ENCODE measurements at regions not wholly inside any gene's neighbourhood (a gene's known extent, or its start where the extent isn't known, plus 50 kb on each side); places are given as distances from the start of the nearest gene placed in this dataset.

DNA sequence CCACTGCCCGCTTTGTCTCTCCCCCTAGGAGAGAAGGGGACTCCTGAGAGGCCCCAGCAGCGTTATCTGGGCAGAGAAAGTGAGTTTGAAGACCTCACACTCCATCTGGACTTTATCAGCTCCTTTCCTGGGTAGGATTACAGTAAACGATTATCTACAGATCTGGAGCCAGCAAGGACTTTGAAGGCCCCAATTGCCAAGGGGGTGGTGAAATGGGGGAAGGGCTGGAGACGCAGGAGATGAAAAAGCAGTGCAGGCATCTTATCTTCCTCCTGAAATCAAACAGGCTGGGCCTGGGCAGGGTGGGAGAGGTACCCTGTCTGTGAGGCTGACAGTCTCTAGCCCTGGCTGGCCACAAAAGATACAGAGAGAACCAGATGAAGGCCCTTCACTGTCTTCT, 105.8 kb upstream of the MSX2 start:
- Histone ChIP-seq H3K9me3 (no peaks in the 10 kb centered on the region), H3K27me3 (peaks cover 0 to 5% (median 0%) of the 10 kb centered on the region in 3 donors), H3K27ac (no peak overlapping the region), H3K4me1 (no peaks in the 10 kb centered on the region), H3K4me3 (no peak overlapping the region), H3K36me3 (no peaks in the 10 kb centered on the region)
- intact Hi-C loops (cut with DNase I; ENCODE audit: low total_unique reads) = no loop called here
- TF ChIP-seq, protein P1, sequence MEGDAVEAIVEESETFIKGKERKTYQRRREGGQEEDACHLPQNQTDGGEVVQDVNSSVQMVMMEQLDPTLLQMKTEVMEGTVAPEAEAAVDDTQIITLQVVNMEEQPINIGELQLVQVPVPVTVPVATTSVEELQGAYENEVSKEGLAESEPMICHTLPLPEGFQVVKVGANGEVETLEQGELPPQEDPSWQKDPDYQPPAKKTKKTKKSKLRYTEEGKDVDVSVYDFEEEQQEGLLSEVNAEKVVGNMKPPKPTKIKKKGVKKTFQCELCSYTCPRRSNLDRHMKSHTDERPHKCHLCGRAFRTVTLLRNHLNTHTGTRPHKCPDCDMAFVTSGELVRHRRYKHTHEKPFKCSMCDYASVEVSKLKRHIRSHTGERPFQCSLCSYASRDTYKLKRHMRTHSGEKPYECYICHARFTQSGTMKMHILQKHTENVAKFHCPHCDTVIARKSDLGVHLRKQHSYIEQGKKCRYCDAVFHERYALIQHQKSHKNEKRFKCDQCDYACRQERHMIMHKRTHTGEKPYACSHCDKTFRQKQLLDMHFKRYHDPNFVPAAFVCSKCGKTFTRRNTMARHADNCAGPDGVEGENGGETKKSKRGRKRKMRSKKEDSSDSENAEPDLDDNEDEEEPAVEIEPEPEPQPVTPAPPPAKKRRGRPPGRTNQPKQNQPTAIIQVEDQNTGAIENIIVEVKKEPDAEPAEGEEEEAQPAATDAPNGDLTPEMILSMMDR (IDR thresholded peaks at IDR 0.05 in 4 of 5, conservative IDR thresholded peaks at IDR 0.05 in 1 of 5) = no peak
- TF ChIP-seq POLR2A (IDR thresholded peaks at IDR 0.05) = no peak
- in situ Hi-C loops (cut with MboI; ENCODE audit: low sequenced_read_pairs in 4 of 4) = no loop called here
- DNase-seq = no peak
- ATAC-seq = no peak

GRCh38 chr5:174622067-174622466, 102.3 kb upstream of the MSX2 start:
- TF ChIP-seq, protein P1 (IDR thresholded peaks at IDR 0.05 in 4 of 5, conservative IDR thresholded peaks at IDR 0.05 in 1 of 5) = no peak
- no peak for TF ChIP-seq POLR2A (IDR thresholded peaks at IDR 0.05)
- Histone ChIP-seq H3K4me1 (no peaks in the 10 kb centered on the region), H3K27ac (no peak overlapping the region), H3K4me3 (no peak overlapping the region), H3K36me3 (no peaks in the 10 kb centered on the region), H3K27me3 (peaks cover 0 to 1% (median 0%) of the 10 kb centered on the region in 3 donors), H3K9me3 (no peaks in the 10 kb centered on the region)
- ATAC-seq (no peak), DNase-seq (no peak)
- intact Hi-C loops (cut with DNase I; ENCODE audit: low total_unique reads) = no loop called here
- in situ Hi-C loops (cut with MboI; ENCODE audit: low sequenced_read_pairs in 4 of 4) = no loop called here

- intact Hi-C loops (cut with DNase I; ENCODE audit: low total_unique reads) (no loop called here), in situ Hi-C loops (cut with MboI; ENCODE audit: low sequenced_read_pairs in 4 of 4) (no loop called here)
- DNase-seq = no peak
- Histone ChIP-seq H3K4me3 (no peak overlapping the region), H3K27me3 (no peaks in the 10 kb centered on the region), H3K27ac (no peak overlapping the region), H3K9me3 (no peaks in the 10 kb centered on the region), H3K4me1 (no peaks in the 10 kb centered on the region), H3K36me3 (no peaks in the 10 kb centered on the region)
- no peak for ATAC-seq
- TF ChIP-seq POLR2A (IDR thresholded peaks at IDR 0.05) = no peak
- TF ChIP-seq, protein P1 (IDR thresholded peaks at IDR 0.05 in 4 of 5, conservative IDR thresholded peaks at IDR 0.05 in 1 of 5) = no peak
Measured at GRCh38 chr5:174623018-174623417, 101.4 kb upstream of the MSX2 start.

DNA sequence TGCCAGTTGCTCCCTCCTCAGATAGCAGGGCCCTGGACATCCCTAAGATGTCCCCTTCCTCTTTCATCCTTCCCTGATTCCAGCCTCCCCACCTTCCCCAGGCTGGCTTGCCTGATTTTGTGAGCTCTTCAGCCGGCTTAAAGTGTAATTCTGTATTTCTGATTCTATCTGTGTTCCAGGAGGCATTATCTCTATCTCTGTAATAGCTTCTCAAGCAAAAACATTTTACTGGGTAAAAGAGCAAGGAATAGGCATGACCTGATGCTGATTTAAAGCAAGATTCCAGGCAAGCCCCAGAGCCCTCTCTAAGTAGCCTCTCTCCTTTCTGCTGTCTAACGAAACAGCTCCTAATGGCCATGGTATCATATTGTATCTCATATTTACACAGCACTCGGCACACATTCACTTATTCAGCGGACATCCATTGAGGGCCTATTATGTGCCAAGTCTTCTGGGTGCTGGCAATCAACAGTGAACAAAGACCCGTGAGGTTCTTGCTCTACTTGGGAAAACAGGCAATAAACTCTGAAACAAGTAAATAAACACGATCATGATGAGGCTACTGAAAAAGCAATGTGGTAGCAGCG, 100.9 kb upstream of the MSX2 start:
- Histone ChIP-seq H3K27ac (no peak overlapping the region), H3K4me3 (no peak overlapping the region), H3K4me1 (no peaks in the 10 kb centered on the region), H3K36me3 (no peaks in the 10 kb centered on the region), H3K9me3 (no peaks in the 10 kb centered on the region), H3K27me3 (no peaks in the 10 kb centered on the region)
- in situ Hi-C loops (cut with MboI; ENCODE audit: low sequenced_read_pairs in 4 of 4) = no loop called here
- intact Hi-C loops (cut with DNase I; ENCODE audit: low total_unique reads) = no loop called here
- no peak for ATAC-seq
- DNase-seq = no peak
- no peak for TF ChIP-seq POLR2A (IDR thresholded peaks at IDR 0.05)
- TF ChIP-seq, protein P1 (IDR thresholded peaks at IDR 0.05 in 4 of 5, conservative IDR thresholded peaks at IDR 0.05 in 1 of 5) = no peak

All from gastrocnemius medialis (tissue), 4 donors.